Testis (tissue), 2 donors: ENCODE measurements at regions not wholly inside any gene's neighbourhood (a gene's known extent, or its start where the extent isn't known, plus 50 kb on each side); places are given as distances from the start of the nearest gene placed in this dataset.

Source experiments
- DNase-seq: peaks from one replicate; pipeline ENCODE4 v3.0.0-alpha.2; 2019
- H3K27ac ChIP-seq, 2 donors: fragments of 200-600 bp; sonication (generic); one replicate each; pipeline ENCODE4 v1.5.1; 2019
- H3K27me3 ChIP-seq: fragments of 200-600 bp; sonication (generic); one replicate; pipeline ENCODE4 v1.5.1; 2019
- H3K36me3 ChIP-seq: fragments of 200-600 bp; sonication (generic); one replicate; pipeline ENCODE4 v1.5.1; 2017; ENCODE audit warnings: low read depth; ENCODE audit errors: missing control alignments
- H3K4me1 ChIP-seq: fragments of 200-600 bp; sonication (generic); one replicate; pipeline ENCODE4 v1.5.1; 2019
- H3K4me3 ChIP-seq, 2 donors: fragments of 200-600 bp; sonication (generic); one replicate each; pipeline ENCODE4 v1.5.1; 2017 to 2019
- H3K9me3 ChIP-seq: fragments of 200-600 bp; sonication (generic); one replicate; pipeline ENCODE4 v1.5.1; 2017
- CTCF ChIP-seq, 3 experiments: fragments of 450-650 bp in 2 of 3; fragments of 200-600 bp in 1 of 3; sonication (generic) in 1 of 3; IDR thresholded peaks; one replicate each; pipeline ENCODE4 v1.5.1; 2016 to 2019; ENCODE audit warnings: antibody characterized with exemption in 3 of 3, mild to moderate bottlenecking in 2 of 3, moderate library complexity in 1 of 3
- POLR2A ChIP-seq: fragments of 450-650 bp; IDR thresholded peaks from one replicate; pipeline ENCODE4 v1.6.1; 2017; ENCODE audit warnings: antibody characterized with exemption, mild to moderate bottlenecking, moderate library complexity
- WGBS, 2 donors: methylation state at CpG; one replicate each; pipeline ENCODE4 v1.1.5; 2018; 5-methylcytosine and 5-hydroxymethylcytosine counted together
- intact Hi-C: fragments of 100-400 bp; cut with DNase I; formaldehyde crosslinking; loops from one replicate; pipeline ENCODE4 v1.15.1; 2023; ENCODE audit warnings: low total_unique reads

DNA sequence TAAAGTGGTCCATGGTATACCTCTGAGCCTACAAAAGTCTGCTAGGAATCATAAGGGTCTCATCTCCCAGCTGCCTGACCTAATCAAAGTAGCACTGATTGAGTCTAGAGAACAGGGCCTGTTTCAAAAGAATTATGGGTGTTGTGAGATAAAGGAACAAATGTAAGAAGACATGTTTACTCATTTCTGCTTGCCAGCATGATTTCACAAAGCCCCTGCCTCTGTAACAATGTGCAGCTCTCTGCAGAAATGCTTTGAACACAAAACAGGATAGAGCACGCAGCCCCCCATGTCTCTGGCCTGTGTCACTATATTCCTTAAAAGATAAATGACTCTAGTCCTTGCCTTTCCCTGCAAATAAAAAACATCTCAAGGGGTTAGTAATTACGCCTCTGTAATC, 94.7 kb upstream of the IGSF10 start:
- Histone ChIP-seq H3K4me3 (no peak overlapping the region), H3K36me3 (no peaks in the 10 kb centered on the region), H3K27me3 (no peaks in the 10 kb centered on the region), H3K4me1 (peaks cover 4% of the 10 kb centered on the region), H3K27ac (no peak overlapping the region), H3K9me3 (no peaks in the 10 kb centered on the region)
- 73 to 88% methylated on average over 2 of the region's 2 CpGs for WGBS, 2 donors
- no peak for DNase-seq
- no peak for TF ChIP-seq POLR2A
- intact Hi-C loops, result no loop called here

- no peak for DNase-seq
- Histone ChIP-seq H3K4me1 (peaks cover 4% of the 10 kb centered on the region), H3K9me3 (no peaks in the 10 kb centered on the region), H3K27ac (no peak overlapping the region), H3K4me3 (no peak overlapping the region), H3K36me3 (no peaks in the 10 kb centered on the region), H3K27me3 (no peaks in the 10 kb centered on the region)
- WGBS, 2 donors, result 89% methylated on average over 3 of the region's 3 CpGs
- intact Hi-C loops, result no loop called here
- TF ChIP-seq CTCF (IDR thresholded peaks at IDR 0.05) (no peak), POLR2A (no peak)
These were observed 93.0 kb upstream of the IGSF10 start for GRCh38 chr3:151553888-151554287.

- Histone ChIP-seq H3K4me1 (peaks cover 4% of the 10 kb centered on the region), H3K27me3 (no peaks in the 10 kb centered on the region), H3K9me3 (no peaks in the 10 kb centered on the region), H3K4me3 (no peak overlapping the region), H3K36me3 (no peaks in the 10 kb centered on the region), H3K27ac (no peak overlapping the region)
- WGBS, 2 donors, result 86 to 90% methylated on average over 2 of the region's 2 CpGs
- no peak for TF ChIP-seq CTCF (IDR thresholded peaks at IDR 0.05)
- no peak for TF ChIP-seq POLR2A
- intact Hi-C loops, result no loop called here
- DNase-seq, result no peak
These were observed 91.7 kb upstream of the IGSF10 start for GRCh38 chr3:151552589-151552988.

GRCh38 chr3:151550642-151551041, 89.8 kb upstream of the IGSF10 start:
- H3K36me3 ChIP-seq, result no peaks in the 10 kb centered on the region
- no peak overlapping the region for H3K27ac ChIP-seq
- H3K4me3 ChIP-seq, result no peak overlapping the region
- peaks cover 4% of the 10 kb centered on the region for H3K4me1 ChIP-seq
- TF ChIP-seq POLR2A (no peak), CTCF (IDR thresholded peaks at IDR 0.05) (no peak)
- H3K9me3 ChIP-seq, result no peaks in the 10 kb centered on the region
- intact Hi-C loops, result no loop called here
- WGBS, 2 donors, result 77 to 79% methylated on average over 5 of the region's 5 CpGs
- DNase-seq, result no peak
- no peaks in the 10 kb centered on the region for H3K27me3 ChIP-seq

DNA sequence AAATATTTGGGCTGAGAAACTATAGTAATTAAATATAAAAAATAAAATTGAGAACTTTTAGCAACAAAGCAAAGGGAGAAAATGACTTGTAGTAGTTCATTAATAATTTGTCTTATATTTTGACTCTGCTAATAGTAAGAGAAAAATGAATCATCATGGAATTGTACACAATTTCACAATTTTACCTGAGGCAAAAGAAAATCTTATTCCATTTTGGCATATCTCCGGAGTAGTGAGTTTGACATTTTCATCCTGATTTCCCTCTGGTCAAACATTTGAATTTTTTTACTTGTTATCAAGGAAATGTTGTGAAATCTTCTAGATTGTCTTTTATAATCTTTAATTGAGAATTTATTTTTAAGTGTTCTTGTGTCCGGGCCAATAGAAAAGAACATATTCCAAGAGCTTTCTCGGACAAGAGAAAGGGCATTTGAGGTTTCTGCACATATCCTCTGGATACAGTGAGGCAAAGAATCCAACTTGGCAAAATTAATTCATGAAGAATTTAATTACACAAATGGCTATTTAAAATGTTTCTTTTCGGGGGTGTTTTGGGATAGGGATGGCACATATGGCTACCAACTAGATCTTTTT, 89.3 kb upstream of the IGSF10 start:
- Histone ChIP-seq H3K36me3 (no peaks in the 10 kb centered on the region), H3K4me1 (peaks cover 4% of the 10 kb centered on the region), H3K27ac (no peak overlapping the region), H3K27me3 (no peaks in the 10 kb centered on the region), H3K4me3 (no peak overlapping the region), H3K9me3 (no peaks in the 10 kb centered on the region)
- TF ChIP-seq POLR2A, result no peak
- TF ChIP-seq CTCF (IDR thresholded peaks at IDR 0.05), result no peak
- intact Hi-C loops, result no loop called here
- WGBS, 2 donors, result 59 to 75% methylated on average over 4 of the region's 4 CpGs
- no peak for DNase-seq
